ENCODE measurements at regions not wholly inside any gene's neighbourhood (a gene's known extent, or its start where the extent isn't known, plus 50 kb on each side); places are given as distances from the start of the nearest gene placed in this dataset.

- no peak for TF ChIP-seq NR3C1 (CRISPR knock-in tag; IDR thresholded peaks at IDR 0.05)
- TF ChIP-seq MCM5 (IDR thresholded peaks at IDR 0.05; ENCODE audit: low read depth) = no peak
- no peak for TF ChIP-seq ZNF699 (CRISPR knock-in tag; IDR thresholded peaks at IDR 0.05; ENCODE audit: insufficient replicate concordance)
- TF ChIP-seq ILK (tag; IDR thresholded peaks at IDR 0.05; ENCODE audit: borderline replicate concordance, low read depth) = no peak
- TF ChIP-seq PCBP2 (IDR thresholded peaks at IDR 0.05; ENCODE audit: low read depth, low read length, poor library complexity, severe bottlenecking) = no peak
- TF ChIP-seq USF1 (CRISPR knock-in tag; IDR thresholded peaks at IDR 0.05) = peak; percentile 51
- TF ChIP-seq E2F1 (CRISPR knock-in tag; IDR thresholded peaks at IDR 0.05) = no peak
- no peak for TF ChIP-seq CHAMP1 (IDR thresholded peaks at IDR 0.05)
- TF ChIP-seq HEY1 (CRISPR knock-in tag; IDR thresholded peaks at IDR 0.05; ENCODE audit: borderline replicate concordance) = no peak
- no peak for TF ChIP-seq SMAD1 (IDR thresholded peaks at IDR 0.05; ENCODE audit: low read depth, low read length, partially characterized antibody)
- no peak for TF ChIP-seq UBTF (IDR thresholded peaks at IDR 0.05; ENCODE audit: borderline replicate concordance in 1 of 2, low read depth in 2 of 2, low read length in 2 of 2)
- no peak for TF ChIP-seq BCOR (IDR thresholded peaks at IDR 0.05)
- peak; percentile 53 for TF ChIP-seq JUND (IDR thresholded peaks at IDR 0.05; ENCODE audit: borderline replicate concordance, low read depth, low read length)
- no peak; the same call in 2 of the 3 replicates for TF ChIP-seq JUND (tag; IDR thresholded peaks at IDR 0.05; ENCODE audit: borderline replicate concordance, low read depth, low read length)
- TF ChIP-seq CBX8 (IDR thresholded peaks at IDR 0.05; ENCODE audit: borderline replicate concordance, extremely low read depth, low read depth, low read length, poor library complexity, severe bottlenecking) = no peak
- peak; percentile 55 for TF ChIP-seq BHLHE40 (IDR thresholded peaks at IDR 0.05; ENCODE audit: low read length)
- TF ChIP-seq RBBP5 (IDR thresholded peaks at IDR 0.05; ENCODE audit: borderline replicate concordance, insufficient read depth, low read length, poor library complexity, severe bottlenecking) = no peak
- TF ChIP-seq CHCHD3 (CRISPR knock-in tag; IDR thresholded peaks at IDR 0.05) = no peak
- TF ChIP-seq NR1H2 (CRISPR knock-in tag; IDR thresholded peaks at IDR 0.05) = no peak
- peak; percentile 26; the same call in 1 of the 2 replicates for TF ChIP-seq EGR1 (conservative IDR thresholded peaks at IDR 0.05)
- peak; percentile 100 for TF ChIP-seq ZNF766 (CRISPR knock-in tag; conservative IDR thresholded peaks at IDR 0.05)
- peak; percentile 59; the same call in 1 of the 2 replicates for TF ChIP-seq CEBPB (tag; IDR thresholded peaks at IDR 0.05)
- no peak for TF ChIP-seq DDX20 (tag; IDR thresholded peaks at IDR 0.05; ENCODE audit: low read depth)
These were observed 172.6 kb upstream of the KCNG1 start (continued) for GRCh38 chr20:51195419-51195901.

Measured in K562 (cell line).